ENCODE measurements at regions not wholly inside any gene's neighbourhood (a gene's known extent, or its start where the extent isn't known, plus 50 kb on each side); places are given as distances from the start of the nearest gene placed in this dataset.

- Histone ChIP-seq H3K27ac (no peak overlapping the region), H3K4me2 (no peak overlapping the region), H3K9me3 (no peaks in the 10 kb centered on the region), H3K4me3 (no peak overlapping the region), H3K4me1 (no peaks in the 10 kb centered on the region)
- DNase-seq (ENCODE audit: low read depth in 1 of 2, low spot score in 1 of 2) (no peak), ATAC-seq (no peak), FAIRE-seq (no peak)
- TF ChIP-seq USF2 (IDR thresholded peaks at IDR 0.05) (no peak), SMC3 (IDR thresholded peaks at IDR 0.05) (no peak), BHLHE40 (IDR thresholded peaks at IDR 0.05; ENCODE audit: low read depth, low read length) (no peak), MAZ (IDR thresholded peaks at IDR 0.05; ENCODE audit: borderline replicate concordance, low read depth, low read length) (no peak), FOSL2 (IDR thresholded peaks at IDR 0.05) (no peak), FOSL2 (CRISPR knock-in tag; IDR thresholded peaks at IDR 0.05) (no peak), RFX5 (IDR thresholded peaks at IDR 0.05) (no peak), FOXS1 (CRISPR knock-in tag; IDR thresholded peaks at IDR 0.05) (no peak), NPAS2 (CRISPR knock-in tag; IDR thresholded peaks at IDR 0.05; ENCODE audit: borderline replicate concordance) (no peak), FOSB (CRISPR knock-in tag; IDR thresholded peaks at IDR 0.05) (no peak)
- ChIA-PET CTCF (no interaction called here), POLR2A (no interaction called here)
- WGBS (ENCODE audit: missing lambda C conversion rate): 16% methylated on average over 2 of the region's 2 CpGs
Observed at GRCh38 chr5:6950250-6950649, 237.0 kb downstream of the TENT4A start.

- POLR2A ChIA-PET: no interaction called here
- TF ChIP-seq EP300 (IDR thresholded peaks at IDR 0.05): no peak
- no peak for TF ChIP-seq HOXB5 (CRISPR knock-in tag; IDR thresholded peaks at IDR 0.05)
- no peak for TF ChIP-seq HES2 (IDR thresholded peaks at IDR 0.05)
- no peak for TF ChIP-seq EHMT2 (IDR thresholded peaks at IDR 0.05; ENCODE audit: low read depth)
- TF ChIP-seq JUNB (IDR thresholded peaks at IDR 0.05): no peak
- no peak for TF ChIP-seq TFCP2L1 (CRISPR knock-in tag; IDR thresholded peaks at IDR 0.05)
- no peak for TF ChIP-seq PBX3 (IDR thresholded peaks at IDR 0.05)
- TF ChIP-seq NPAS2 (CRISPR knock-in tag; IDR thresholded peaks at IDR 0.05; ENCODE audit: borderline replicate concordance): no peak
- no peak for TF ChIP-seq ELK1 (IDR thresholded peaks at IDR 0.05; ENCODE audit: low read depth, low read length)
- TF ChIP-seq HOXA7 (CRISPR knock-in tag; IDR thresholded peaks at IDR 0.05): no peak
- no peak for TF ChIP-seq TP53 (CRISPR knock-in tag; IDR thresholded peaks at IDR 0.05)
- Histone ChIP-seq H3K4me1 (no peaks in the 10 kb centered on the region), H3K9me3 (no peaks in the 10 kb centered on the region), H3K4me2 (no peak overlapping the region), H3K4me3 (no peak overlapping the region), H3K27ac (no peak overlapping the region)
- ATAC-seq (no peak), DNase-seq (ENCODE audit: low read depth in 1 of 2, low spot score in 1 of 2) (no peak), FAIRE-seq (no peak)
- 35% methylated on average over 5 of the region's 5 CpGs for WGBS (ENCODE audit: missing lambda C conversion rate)
- CTCF ChIA-PET: no interaction called here
Observed at GRCh38 chr5:6950860-6951259, 237.6 kb downstream of the TENT4A start.

GRCh38 chr5:6961123-6961522 lies 247.9 kb downstream of the TENT4A start:
- Histone ChIP-seq H3K9me3 (no peaks in the 10 kb centered on the region), H3K4me1 (no peaks in the 10 kb centered on the region), H3K27ac (no peak overlapping the region), H3K4me3 (no peak overlapping the region), H3K4me2 (no peak overlapping the region)
- TF ChIP-seq FOSL2 (IDR thresholded peaks at IDR 0.05) (no peak), FOSL2 (CRISPR knock-in tag; IDR thresholded peaks at IDR 0.05) (no peak), HOXB5 (CRISPR knock-in tag; IDR thresholded peaks at IDR 0.05) (no peak), BHLHE40 (IDR thresholded peaks at IDR 0.05; ENCODE audit: low read depth, low read length) (no peak)
- no peak for DNase-seq (ENCODE audit: low read depth in 1 of 2, low spot score in 1 of 2)
- no peak for ATAC-seq
- no peak for FAIRE-seq
- 33% methylated on average over 2 of the region's 2 CpGs for whole genome bisulfite sequencing (ENCODE audit: missing lambda C conversion rate)
- POLR2A ChIA-PET: no interaction called here
- CTCF ChIA-PET: no interaction called here

Data from A549 (cell line).